NCI-H1417 (cell line): ENCODE measurements at regions not wholly inside any gene's neighbourhood (a gene's known extent, or its start where the extent isn't known, plus 50 kb on each side); places are given as distances from the start of the nearest gene placed in this dataset.

Source experiments
- DNase-seq, 3 experiments: peaks; one replicate each; lab custom pipeline; 2025; lab: John Stamatoyannopoulos, UW

DNA sequence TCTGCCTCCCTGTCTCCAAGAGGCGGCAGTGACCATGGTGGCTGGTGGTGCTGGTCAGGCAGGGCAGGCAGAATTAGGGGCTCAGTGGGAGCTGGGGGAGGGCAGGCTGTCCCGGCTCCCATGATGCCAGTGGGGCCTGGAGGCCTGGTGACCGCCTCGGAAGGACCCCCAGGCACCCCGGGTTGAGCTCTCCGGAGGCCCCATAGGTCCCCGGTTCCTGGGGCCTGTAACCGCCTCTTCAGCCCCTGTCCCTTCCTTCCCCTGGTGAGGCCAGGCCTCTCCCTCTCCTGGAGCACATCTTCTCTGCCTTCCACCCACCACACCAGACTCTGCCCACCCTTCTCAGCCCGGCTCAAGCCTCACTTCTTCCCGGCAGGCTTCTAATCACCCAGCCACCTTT is 117.7 kb upstream of the GSC start:
- DNase-seq: no peak

GRCh38 chr14:94886931-94887330 is 117.0 kb upstream of the GSC start:
- no peak for DNase-seq

- no peak for DNase-seq
Observed at GRCh38 chr14:94885481-94886155, 115.7 kb upstream of the GSC start.

GRCh38 chr14:94884616-94885230 is 114.8 kb upstream of the GSC start:
- no peak for DNase-seq

GRCh38 chr14:94882401-94882800 is 112.5 kb upstream of the GSC start:
- no peak for DNase-seq

GRCh38 chr14:94880876-94881275 is 111.0 kb upstream of the GSC start:
- no peak for DNase-seq

GRCh38 chr14:94880106-94880505 is 110.2 kb upstream of the GSC start:
- no peak for DNase-seq

DNA sequence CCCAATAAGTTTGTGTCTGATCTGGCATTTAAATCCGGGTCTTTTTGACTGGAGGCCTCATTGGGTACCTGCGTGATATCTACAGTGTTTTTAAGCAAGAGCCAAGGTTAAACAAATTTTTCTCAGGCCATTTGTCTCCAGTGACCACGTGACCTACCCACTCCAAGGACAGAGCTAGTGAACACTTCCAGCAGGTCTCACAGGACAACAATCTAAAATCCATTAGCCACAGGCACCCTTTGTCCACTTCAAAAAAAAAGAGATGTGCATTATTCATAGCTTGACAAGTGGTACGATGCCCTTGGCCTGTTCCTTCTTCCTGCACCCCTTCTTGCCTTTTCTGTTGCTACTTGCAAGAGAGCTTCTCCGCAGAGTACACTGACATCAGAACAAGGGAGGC is 109.6 kb upstream of the GSC start:
- no peak for DNase-seq

GRCh38 chr14:94876306-94876705 is 106.4 kb upstream of the GSC start:
- DNase-seq: no peak

- DNase-seq: no peak
Observed at GRCh38 chr14:94875256-94875655, 105.3 kb upstream of the GSC start.

GRCh38 chr14:94868772-94869072 is 98.8 kb upstream of the GSC start:
- DNase-seq: no peak

DNA sequence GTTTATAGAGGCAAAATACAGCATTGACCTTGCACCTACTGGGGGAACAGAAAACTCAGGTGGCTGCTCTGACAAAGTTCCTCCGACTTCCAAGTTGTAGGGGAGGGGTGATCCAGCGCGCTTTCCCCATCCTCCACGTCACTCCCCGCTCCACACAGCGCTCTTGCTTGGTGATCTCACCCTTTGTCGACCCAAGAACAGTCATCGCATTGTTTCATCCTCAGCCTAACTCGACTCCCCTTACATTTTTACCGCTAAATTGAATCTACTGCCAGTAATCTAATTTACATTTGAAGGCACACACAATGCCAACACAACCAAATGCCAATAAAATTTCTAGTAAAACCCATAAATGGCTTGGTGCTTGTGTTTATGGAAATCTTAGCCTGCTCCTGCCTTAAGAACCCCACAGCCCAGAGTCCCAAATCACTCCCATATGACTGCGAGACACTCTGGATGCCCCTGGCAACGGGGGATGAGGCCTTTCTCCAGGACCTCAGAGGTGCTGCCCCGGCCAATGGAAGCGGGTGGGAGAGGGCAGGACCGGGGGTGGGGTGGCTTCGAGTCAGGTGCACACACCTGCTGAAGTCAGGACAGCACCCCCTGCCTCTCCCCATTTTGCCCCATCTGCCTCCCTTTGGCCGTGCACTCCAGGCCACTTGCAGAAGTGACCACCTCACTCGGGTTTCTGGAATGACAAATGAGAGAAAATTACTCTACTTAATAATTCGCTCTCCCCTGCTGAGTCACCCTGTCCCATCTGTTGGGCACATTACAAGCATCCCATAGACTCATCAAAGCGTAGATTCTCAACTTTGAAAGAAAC is 98.2 kb upstream of the GSC start:
- no peak for DNase-seq

GRCh38 chr14:94867209-94867608 is 97.3 kb upstream of the GSC start:
- DNase-seq: no peak

DNA sequence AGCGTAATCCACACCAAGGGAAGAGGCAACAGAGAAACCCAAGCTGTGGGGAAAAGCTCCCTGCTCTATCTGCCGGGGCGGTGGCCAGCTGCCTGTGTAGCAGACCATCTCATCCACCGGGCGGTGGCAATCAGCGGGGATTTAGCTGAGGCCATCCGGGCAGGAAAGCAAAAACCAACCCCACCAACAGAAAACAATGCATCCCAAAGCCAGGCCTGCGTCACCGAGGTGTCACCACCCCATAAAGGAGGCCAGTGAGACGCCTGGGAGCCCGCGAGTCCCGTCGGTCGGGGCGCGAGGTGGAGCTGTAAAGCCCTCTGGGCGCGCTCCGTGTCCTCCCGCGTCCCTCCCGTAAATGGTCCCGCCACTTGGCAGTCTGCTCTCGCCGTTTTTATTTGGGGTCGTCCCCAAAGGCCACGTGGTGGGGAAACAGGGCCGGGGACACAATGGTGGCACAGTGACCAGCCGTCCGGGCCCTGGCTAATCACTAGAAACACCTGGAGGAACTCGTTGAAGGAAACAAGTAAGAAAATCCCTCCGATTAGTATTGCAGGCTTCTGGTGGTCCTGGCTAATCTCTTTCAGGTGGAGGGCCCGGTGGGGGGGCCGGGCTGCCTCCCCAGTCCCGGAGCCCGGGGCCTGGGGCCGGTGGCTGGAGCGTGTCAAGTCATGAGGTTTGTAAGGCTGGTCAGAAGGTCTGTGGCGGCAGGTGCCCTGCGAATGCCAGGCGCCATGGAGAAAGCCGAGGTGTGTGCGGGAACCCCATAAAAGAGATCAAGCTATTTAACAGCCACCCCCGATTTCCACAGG is 94.7 kb upstream of the GSC start:
- DNase-seq: no peak

GRCh38 chr14:94863366-94863765 is 93.5 kb upstream of the GSC start:
- DNase-seq: no peak

- no peak for DNase-seq
Observed at GRCh38 chr14:94857950-94858349, 88.0 kb upstream of the GSC start.

DNA sequence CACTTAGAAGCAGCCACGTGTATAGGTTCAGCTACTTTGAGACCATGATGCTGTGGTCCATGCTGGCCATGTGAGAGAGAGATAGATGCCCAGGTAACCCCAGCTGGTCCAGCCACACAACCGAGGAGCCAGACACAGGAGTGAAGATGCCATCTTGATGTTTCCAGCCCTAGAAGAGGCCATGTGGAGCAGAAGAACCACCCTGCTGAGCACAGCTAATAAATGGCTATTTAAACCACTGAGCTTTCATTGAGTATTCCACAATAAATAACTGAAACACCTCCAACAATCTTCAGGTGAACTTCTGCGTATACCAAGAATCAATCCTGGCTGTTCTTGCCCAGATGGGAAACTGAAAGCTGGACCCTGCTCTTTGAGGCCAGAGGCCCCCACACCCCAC is 84.0 kb upstream of the GSC start:
- no peak for DNase-seq

DNA sequence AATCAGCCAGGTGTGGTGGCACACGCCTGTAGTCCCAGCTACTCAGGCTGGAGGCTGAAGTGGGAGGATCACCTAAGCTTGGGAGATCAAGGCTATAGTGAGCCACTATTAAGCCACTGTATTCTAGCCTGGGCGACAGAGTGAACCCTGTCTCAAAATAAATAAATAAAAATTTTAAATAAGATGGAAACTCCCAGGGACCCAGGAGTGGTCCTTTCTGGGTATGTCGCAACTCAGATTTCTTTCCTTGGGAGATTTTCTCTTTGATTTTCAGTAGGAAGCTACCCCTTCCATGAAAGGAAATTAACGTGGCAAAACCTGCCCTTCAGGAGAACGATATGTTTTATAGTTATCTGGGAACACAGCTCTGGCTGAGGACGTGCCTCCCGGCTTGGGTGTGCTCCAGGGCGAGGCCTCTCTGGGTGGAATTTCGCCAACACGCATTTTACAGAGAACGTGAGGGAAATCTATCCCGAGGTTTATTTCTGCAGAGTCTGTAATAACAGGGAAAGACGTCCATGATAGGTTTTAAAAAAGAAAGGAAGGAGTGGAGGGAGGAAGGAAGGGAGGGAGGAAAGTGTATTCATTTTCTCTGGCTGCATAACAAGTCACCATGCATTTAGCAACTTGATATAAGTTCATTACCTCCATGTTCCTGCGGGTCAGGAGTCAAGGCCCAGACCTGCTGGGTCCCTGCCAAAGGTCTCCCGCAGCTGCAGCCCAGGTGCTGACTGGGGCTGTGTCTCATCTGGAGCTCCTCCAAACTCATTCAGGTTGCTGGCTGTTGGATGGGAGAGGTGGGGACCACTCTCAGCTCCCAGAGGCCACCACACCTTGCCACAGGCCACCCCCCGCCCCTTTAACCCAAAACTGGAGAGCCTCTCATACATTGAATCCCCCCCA is 80.6 kb upstream of the GSC start:
- DNase-seq: no peak

DNA sequence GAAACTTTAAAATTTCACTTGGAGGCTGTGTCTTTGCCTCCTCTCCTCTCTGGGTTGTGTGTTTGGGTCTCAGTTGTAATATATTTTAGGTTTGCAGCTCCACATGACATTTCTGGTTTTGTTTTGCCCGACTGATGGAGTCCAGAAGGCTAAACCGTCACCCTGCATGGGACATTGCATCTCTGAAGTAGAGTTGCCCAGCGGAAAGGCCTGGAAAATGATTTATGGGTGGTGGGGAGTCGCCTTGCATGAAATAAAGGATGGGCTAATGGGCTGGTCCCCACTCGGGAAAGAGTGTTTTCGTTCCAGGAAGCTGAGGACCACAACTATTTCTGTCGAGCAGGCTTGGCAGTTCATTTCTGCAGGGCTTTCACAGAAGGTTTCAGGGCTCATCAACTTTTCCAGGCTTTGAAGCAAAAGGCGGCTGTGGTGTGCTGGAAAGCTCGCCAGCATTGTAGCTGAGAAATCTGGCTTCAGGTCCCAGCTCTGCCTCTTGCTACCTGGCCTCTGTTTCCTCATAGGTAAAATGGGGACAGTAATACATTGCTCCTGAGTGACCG is 74.8 kb upstream of the GSC start:
- no peak for DNase-seq

DNA sequence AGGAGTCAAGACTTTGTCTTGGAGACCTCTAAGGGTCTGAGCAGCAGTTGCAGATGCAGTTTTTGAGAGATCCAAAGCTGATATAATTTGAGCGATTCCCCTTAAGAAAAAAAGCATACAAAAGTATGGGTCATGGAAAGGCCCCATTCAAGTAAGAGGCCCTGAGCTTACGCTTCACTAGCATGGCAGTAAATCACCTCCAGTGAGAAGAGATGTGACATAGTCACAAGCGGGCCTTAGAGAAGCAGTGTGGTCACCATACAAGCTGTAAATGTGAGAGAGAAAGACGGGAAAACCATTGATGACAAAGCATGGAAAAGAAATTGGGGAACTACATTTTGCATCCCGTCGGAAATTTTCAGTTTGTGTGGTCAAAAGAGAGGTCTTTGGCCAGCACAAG is 70.6 kb upstream of the GSC start:
- no peak for DNase-seq

- no peak for DNase-seq
Observed at GRCh38 chr14:94839348-94839747, 69.4 kb upstream of the GSC start.
